ENCODE measurements at regions not wholly inside any gene's neighbourhood (a gene's known extent, or its start where the extent isn't known, plus 50 kb on each side); places are given as distances from the start of the nearest gene placed in this dataset.

DNA sequence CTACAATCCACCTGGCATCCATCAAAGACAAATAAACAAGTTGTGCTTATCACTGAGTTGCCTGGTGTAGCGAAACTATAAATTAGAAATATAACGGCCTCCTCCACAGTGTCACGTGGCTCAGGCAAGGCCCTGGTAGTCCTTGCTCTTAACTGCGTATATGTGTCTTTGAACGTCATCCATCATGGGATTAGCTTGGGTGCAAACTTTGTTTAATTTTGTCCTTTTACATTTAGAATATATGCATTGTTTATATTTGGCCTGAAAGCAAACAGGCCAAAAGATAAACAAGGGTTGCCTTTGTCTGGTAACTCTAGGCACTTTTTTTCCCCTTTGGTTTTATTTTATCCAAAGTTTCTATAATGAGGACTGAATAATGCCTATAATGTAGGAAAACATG lies 184.9 kb downstream of the KIT start:
- Histone ChIP-seq H3K79me2 (ENCODE audit: insufficient read depth, low read length) (no peaks in the 10 kb centered on the region), H3K4me1 (ENCODE audit: control insufficient read depth in 1 of 2, insufficient read depth in 2 of 2, low read length in 2 of 2) (no peaks in the 10 kb centered on the region), H3K4me3 (replicated peaks in 1 of 3; ENCODE audit: low read depth in 2 of 3, low read length in 3 of 3) (no peak overlapping the region), H3K9me3 (replicated peaks in 1 of 2; ENCODE audit: control insufficient read depth in 1 of 2, insufficient read depth in 1 of 2, low read length in 2 of 2) (no peaks in the 10 kb centered on the region), H3K27me3 (ENCODE audit: control insufficient read depth in 2 of 2, insufficient read depth in 2 of 2, low read length in 2 of 2) (no peaks in the 10 kb centered on the region), H4K20me1 (ENCODE audit: insufficient read depth, low read length) (no peaks in the 10 kb centered on the region), H3K36me3 (replicated peaks in 1 of 2; ENCODE audit: control insufficient read depth in 1 of 2, insufficient read depth in 2 of 2, low read length in 2 of 2) (no peaks in the 10 kb centered on the region), H3K27ac (ENCODE audit: low read depth in 1 of 2, low read length in 2 of 2) (no peak overlapping the region), H2AFZ (ENCODE audit: insufficient read depth, low read depth, low read length, poor library complexity, severe bottlenecking) (no peak overlapping the region), H3K4me2 (replicated peaks; ENCODE audit: extremely low read depth, low read length, poor library complexity, severe bottlenecking) (no peak overlapping the region), H3K9ac (ENCODE audit: insufficient read depth, low read length, poor library complexity, severe bottlenecking) (no peak overlapping the region)
- Mint-ChIP-seq H3K36me3 (no peaks in the 10 kb centered on the region), H3K27ac (no peak overlapping the region), H3K27me3 (ENCODE audit: low read depth in 3 of 3) (peaks cover 0 to 2% (median 0%) of the 10 kb centered on the region in 3 donors), H3K4me3 (no peak overlapping the region), H3K9me3 (no peaks in the 10 kb centered on the region), H3K4me1 (peaks cover 11% of the 10 kb centered on the region)
- DNase-seq: no peak
- WGBS (ENCODE audit: insufficient coverage): 89% methylated on average over 3 of the region's 5 CpGs
- intact Hi-C loops (cut with micrococcal nuclease): no loop called here
- TF ChIP-seq, protein P1, sequence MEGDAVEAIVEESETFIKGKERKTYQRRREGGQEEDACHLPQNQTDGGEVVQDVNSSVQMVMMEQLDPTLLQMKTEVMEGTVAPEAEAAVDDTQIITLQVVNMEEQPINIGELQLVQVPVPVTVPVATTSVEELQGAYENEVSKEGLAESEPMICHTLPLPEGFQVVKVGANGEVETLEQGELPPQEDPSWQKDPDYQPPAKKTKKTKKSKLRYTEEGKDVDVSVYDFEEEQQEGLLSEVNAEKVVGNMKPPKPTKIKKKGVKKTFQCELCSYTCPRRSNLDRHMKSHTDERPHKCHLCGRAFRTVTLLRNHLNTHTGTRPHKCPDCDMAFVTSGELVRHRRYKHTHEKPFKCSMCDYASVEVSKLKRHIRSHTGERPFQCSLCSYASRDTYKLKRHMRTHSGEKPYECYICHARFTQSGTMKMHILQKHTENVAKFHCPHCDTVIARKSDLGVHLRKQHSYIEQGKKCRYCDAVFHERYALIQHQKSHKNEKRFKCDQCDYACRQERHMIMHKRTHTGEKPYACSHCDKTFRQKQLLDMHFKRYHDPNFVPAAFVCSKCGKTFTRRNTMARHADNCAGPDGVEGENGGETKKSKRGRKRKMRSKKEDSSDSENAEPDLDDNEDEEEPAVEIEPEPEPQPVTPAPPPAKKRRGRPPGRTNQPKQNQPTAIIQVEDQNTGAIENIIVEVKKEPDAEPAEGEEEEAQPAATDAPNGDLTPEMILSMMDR (IDR thresholded peaks at IDR 0.05): no peak

DNA sequence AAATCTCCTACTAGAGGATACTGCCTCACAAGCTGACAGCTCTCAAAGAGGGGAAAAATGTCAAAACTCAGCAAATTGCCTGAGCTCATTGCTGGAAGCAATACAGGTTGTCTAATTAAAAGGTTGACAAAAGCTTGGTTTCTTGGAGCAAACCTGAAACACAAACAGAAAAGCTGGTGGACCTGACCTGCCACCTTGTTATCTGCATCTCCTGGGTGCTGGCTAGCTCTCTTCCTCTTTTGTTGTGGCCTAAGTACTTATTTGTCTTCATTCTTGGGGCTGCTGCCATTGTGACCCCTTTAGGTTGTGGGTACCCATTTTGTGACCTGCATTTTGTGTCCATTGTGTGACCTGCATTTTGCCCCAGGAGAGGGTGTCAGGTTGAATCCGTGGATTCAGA lies 184.5 kb downstream of the KIT start:
- H3K9me3 Mint-ChIP-seq: no peaks in the 10 kb centered on the region
- H3K36me3 Mint-ChIP-seq: no peaks in the 10 kb centered on the region
- Histone ChIP-seq H3K4me2 (replicated peaks; ENCODE audit: extremely low read depth, low read length, poor library complexity, severe bottlenecking) (no peak overlapping the region), H3K4me1 (ENCODE audit: control insufficient read depth in 1 of 2, insufficient read depth in 2 of 2, low read length in 2 of 2) (no peaks in the 10 kb centered on the region), H3K4me3 (replicated peaks in 1 of 3; ENCODE audit: low read depth in 2 of 3, low read length in 3 of 3) (no peak overlapping the region), H3K36me3 (replicated peaks in 1 of 2; ENCODE audit: control insufficient read depth in 1 of 2, insufficient read depth in 2 of 2, low read length in 2 of 2) (no peaks in the 10 kb centered on the region), H3K9ac (ENCODE audit: insufficient read depth, low read length, poor library complexity, severe bottlenecking) (no peak overlapping the region), H3K9me3 (replicated peaks in 1 of 2; ENCODE audit: control insufficient read depth in 1 of 2, insufficient read depth in 1 of 2, low read length in 2 of 2) (no peaks in the 10 kb centered on the region), H2AFZ (ENCODE audit: insufficient read depth, low read depth, low read length, poor library complexity, severe bottlenecking) (no peak overlapping the region), H3K27me3 (ENCODE audit: control insufficient read depth in 2 of 2, insufficient read depth in 2 of 2, low read length in 2 of 2) (no peaks in the 10 kb centered on the region), H3K27ac (ENCODE audit: low read depth in 1 of 2, low read length in 2 of 2) (no peak overlapping the region), H4K20me1 (ENCODE audit: insufficient read depth, low read length) (no peaks in the 10 kb centered on the region), H3K79me2 (ENCODE audit: insufficient read depth, low read length) (no peaks in the 10 kb centered on the region)
- TF ChIP-seq, protein P1 (IDR thresholded peaks at IDR 0.05): no peak
- H3K27ac Mint-ChIP-seq: no peak overlapping the region
- H3K4me3 Mint-ChIP-seq: no peak overlapping the region
- intact Hi-C loops (cut with micrococcal nuclease): no loop called here
- no peak for DNase-seq
- H3K4me1 Mint-ChIP-seq: peaks cover 11% of the 10 kb centered on the region
- H3K27me3 Mint-ChIP-seq (ENCODE audit: low read depth in 3 of 3): peaks cover 0 to 2% (median 0%) of the 10 kb centered on the region in 3 donors
- 100% methylated on average over 1 of the region's 1 CpG for WGBS (ENCODE audit: insufficient coverage)

Data from CD14-positive monocyte (primary cell).